ENCODE measurements at regions not wholly inside any gene's neighbourhood (a gene's known extent, or its start where the extent isn't known, plus 50 kb on each side); places are given as distances from the start of the nearest gene placed in this dataset.
"Not testable (repeated sequence)": the region's sequence is repeated elsewhere in the genome, so short reads cannot be mapped to it uniquely, and the experiment has no call there.

DNA sequence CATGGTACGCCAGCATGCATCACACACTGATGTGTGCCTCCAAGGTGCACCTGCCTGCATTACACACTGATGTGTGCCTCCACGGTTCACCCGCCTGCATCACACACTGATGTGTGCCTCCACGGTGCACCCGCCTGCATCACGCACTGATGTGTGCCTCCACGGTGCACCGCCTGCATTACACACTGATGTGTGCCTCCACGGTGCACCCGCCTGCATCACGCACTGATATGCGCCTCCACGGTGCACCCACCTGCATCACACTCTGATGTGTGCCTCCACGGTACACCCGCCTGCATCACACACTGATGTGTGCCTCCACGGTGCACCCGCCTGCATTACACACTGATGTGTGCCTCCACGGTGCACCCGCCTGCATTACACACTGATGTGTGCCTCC, 223.1 kb upstream of the SHH start:
- intact Hi-C loops (cut with DNase I); DNase-seq: not testable (repeated sequence)

DNA sequence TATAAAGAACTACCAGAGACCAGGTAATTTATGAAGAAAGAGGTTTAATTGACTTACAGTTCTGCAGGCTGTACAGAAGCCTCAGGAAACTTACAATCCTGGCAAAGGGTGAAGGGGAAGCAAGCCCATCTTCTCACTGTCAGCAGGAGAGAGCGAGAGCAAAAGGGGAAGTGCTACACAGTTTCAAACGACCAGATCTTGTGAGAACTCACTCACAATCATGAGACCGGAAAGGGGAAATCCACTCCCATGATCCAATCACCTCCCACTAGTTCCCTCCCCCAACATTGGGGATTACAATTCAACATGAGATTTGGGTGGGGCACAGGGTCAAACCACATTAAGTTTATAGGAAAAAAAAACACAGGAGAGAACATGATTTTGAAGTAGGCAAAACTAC, 222.1 kb upstream of the SHH start:
- intact Hi-C loops (cut with DNase I), result no loop called here
- DNase-seq, result no peak

DNA sequence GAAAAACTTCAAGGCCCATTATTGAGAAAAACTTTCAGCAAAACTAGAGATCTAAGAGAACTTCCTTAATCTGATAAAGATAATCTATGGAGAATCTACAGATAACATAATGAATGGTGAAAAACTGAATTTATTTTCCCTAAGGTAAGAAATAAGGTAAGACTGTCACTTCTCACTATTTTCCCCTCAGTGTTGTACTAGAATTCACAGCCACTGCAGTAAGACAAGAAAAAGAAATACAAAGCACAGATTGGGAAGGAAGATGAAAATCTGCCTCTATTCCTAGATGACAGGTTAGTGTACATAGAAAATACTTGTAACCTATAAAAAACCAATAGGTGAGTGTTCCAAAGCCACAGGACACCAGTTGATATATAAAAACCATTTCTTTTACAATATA, 220.7 kb upstream of the SHH start:
- DNase-seq, result no peak
- intact Hi-C loops (cut with DNase I), result no loop called here

DNA sequence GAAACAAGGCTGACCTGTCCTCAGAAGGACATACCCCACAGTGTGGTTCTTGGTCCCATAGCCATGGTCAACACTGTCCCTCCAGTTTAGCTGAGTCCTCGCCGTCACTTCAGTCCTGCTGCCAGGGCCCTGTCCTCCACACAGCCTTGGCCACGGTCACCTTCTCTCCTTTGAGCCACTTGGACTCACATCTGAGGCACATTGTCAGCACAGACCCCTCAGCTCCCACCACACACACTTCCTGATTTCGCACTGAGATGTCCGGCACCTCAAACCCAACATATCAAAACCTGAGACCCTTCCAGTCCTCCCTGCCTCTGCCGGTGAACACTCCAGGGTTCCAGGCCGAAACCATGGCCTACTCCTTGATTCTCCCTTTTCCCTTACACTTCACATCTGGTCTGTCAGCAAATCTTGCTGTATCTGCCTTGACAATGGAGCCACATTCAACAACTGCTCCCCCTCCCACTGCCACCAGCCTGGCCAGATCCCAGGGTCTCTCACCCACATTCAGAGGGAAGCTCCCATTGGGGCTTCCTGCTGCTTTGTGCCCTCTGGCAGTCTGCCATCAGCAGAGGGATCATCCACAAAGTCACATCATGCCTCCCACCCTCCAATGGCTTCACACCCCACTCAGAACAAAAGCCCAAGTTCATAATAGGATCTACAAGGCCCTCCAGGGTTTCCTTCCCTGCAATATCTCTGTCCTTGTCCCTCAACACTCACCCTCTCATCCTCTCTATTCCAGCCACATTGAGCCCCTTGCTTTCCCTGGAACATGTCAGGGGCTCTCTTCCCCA, 219.6 kb upstream of the SHH start:
- DNase-seq, result no peak
- intact Hi-C loops (cut with DNase I), result no loop called here

DNA sequence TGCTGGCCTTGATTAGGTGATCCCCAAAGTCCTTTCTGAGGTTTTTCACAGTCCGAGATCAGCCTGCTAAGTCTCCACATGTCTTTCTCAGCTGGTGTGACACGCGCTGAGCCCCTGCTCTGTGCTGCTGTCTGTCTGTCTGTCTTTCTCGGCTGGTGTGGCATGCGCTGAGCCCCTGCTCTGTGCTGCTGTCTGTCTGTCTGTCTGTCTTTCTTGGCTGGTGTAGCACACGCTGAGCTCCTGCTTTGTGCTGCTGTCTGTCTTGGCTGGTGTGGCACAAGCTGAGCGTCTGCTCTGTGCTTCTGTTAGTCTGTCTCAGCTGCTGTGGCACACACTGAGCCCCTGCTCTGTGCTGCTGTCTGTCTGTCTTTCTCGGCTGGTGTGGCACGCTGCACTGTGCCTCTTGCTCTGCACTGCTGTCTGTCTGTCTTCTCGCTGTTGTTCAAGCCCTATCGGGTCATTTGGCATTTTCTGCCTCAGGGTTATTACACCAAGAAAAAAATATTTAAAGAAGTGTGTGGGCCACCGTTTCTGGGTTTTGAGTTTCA, 217.3 kb upstream of the SHH start:
- intact Hi-C loops (cut with DNase I), result no loop called here
- no peak for DNase-seq

DNA sequence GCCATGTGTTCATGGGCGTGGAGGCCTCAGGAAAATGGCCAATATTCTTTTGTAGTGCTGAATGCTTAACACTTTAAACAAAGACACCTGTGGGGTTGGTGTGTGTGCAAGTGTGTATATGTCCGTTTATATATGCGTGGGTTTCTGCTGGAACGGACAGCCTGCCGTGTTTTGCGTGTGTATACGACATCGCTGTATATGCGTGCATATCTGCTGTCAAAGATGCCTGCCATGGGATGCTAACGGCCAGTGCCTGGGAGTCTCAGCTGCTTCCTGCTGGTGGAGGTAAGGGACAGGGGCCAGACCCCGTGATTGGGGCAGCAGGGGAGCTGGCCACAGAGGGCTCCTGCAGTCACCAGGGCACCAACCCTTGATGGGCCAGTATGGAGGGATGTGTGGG, 216.3 kb upstream of the SHH start:
- DNase-seq, result no peak
- intact Hi-C loops (cut with DNase I), result no loop called here

DNA sequence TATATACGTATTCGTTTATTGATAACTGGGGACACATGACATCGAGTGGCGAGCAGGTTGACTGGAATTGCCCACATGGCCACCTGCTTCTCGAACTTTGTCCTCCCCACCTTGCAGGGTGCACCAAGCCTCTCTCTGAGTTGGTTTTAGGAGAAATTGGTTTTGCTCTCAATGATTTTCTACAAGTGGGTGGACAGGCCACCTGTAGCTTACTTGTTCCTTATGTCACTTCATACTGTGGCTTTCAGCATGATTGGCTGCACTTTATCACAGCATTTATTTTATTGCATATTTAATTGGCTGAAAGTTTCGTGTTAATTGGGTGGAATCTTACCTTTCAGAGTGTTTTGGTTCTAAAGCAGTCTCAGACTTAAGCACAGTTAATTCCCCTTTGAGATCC, 215.6 kb upstream of the SHH start:
- intact Hi-C loops (cut with DNase I), result no loop called here
- DNase-seq, result no peak

DNA sequence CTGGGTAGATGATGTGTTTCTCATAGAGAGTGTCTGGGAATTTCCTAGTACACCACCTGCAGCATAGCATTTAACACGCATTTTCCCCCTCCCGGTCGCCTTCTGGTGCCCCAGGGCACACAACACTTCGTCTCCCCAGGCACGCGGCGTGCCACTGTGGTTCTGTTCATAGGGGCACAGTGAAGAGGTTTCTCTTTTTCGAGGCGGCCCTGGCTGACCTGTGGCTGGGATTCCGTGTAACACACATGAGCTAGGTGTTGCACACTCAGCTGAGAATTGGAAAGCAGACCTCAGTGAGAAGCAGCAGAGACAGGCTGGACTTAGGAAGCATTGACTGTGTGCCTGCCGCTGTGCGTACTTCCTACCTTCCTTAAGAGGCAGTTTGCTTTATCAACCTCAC, 214.3 kb upstream of the SHH start:
- peak in 1 of 10 donors; percentile 21 for DNase-seq
- intact Hi-C loops (cut with DNase I), result no loop called here

DNA sequence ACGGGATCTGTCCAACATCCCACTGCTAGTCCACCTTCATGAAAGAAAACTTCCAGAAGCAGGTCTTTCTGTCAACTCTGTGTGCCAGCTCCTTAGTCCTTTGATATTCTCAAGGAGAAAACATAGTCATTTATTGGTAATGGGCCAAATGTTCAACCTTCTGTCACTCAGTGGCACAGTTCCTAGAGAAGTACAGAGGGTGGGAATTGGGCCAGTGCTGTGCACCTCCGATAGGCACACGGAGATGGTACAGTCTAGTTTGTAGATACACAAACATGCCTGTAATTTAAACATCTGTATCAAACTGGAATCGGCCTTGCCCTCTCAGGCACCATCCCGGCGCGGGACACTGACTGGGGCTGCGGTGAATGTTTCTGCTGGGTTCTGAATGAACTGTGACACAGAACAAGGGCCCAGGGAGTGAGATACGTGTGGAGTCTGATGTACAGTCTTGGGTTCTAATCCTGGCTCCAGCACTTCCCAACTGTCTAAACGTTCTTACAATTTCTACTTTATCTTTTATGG, 213.9 kb upstream of the SHH start:
- peak in 1 of 10 donors; percentile 44 for DNase-seq
- intact Hi-C loops (cut with DNase I), result no loop called here

DNA sequence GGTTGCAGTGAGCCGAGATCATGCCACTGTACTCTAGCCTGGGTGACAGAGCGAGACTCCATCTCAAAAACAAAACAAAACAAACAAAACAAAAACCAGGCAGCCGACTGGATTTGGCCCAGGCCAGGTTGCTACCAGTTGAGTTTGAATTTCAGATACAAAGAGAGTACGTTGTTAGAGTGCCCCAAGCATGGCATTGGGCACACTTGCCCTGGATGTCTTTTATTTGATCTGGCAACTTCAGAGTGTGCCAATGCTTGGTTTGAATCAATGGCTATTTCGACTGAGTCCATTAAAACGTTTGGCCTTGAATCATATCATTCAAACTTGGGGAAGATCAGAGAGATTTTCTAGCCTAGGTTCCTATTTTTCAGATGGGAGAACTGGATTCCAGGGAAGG, 213.4 kb upstream of the SHH start:
- intact Hi-C loops (cut with DNase I), result no loop called here
- no peak for DNase-seq

DNA sequence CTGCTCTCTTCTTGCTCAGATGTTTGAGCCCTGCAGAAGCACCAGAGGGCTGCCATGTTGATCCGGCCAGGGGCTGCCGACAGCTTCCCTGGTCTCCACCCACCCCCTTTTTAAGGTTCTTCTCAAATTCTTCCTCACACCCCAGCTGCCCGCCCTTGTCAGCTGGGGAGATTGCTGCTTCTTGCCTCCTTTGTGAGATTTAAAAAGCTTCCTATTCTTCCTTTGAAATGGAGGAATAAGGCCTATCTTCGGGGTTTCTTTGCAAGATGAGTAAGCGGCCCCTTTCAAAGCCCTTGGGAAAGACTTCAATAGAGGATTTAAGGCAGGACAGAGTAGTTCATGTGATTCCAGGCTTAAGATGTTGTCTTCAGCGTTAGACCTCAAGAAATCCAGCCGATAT, 211.9 kb upstream of the SHH start:
- intact Hi-C loops (cut with DNase I), result no loop called here
- DNase-seq, result peak in 1 of 10 donors; percentile 29

DNA sequence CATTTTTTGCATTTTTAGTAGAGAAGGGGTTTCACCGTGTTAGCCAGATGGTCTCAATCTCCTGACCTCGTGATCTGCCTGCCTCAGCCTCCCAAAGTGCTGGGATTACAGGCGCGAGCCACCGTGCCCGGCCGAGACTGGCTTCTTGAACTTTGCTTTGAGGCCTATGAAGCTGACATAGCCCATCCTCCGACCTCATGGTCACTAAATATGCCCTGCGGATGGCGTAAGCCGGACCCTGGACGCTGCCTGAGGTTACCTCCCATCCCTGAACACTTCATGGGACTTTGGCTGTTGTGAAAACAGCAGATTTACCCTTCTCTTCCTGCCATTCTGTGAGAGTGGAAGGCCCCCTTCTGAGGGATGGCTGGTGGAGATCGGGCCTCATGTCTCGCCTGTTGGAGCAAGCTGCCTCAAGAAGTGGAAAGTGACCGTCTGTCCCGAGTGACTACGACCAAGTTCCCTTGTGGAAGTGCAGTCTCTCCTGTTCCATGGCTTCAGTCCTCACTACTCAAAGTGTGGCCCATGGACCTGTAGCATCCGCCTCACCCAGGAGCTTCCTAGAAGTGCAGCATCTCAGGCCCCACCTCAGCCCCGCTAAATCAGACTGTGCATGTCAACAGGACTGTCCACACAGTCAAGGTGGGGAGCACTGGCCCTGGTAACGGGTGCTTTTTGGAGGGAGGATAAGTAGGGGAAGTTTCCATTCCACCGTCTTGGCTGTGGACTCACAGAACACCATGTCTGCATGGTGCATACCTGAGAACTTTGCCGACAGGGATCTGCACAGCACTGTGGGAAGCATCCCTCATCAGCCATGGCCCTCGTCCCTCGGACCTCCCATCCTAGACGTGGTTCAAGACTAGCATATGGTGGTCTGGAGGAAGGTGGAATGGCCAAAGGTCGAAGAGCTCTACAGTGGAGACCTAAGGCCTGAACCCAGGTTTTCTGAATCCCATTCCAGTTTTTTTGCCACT, 210.5 kb upstream of the SHH start:
- DNase-seq, result peak in 3 of 10 donors; percentile 50 to 77 (median 66)
- intact Hi-C loops (cut with DNase I), result no loop called here

DNA sequence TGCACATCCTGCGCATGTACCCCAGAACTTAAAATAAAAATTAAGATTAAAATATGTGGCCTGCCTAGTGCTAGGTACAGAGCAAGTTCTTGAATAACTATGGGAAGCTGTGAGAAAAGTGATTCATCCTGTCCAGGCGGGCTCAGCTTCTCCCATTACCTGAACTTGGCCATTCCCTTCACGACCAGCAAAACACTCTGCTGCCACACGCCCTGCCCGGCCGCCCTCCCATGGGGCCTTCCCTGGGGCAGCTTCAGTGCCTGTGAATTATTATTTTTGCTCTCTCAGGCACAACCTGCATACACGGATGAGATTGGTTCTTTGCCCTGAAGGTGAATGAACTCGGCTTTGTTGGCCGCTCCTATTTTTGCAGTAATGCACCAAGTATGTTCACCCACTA, 209.2 kb upstream of the SHH start:
- intact Hi-C loops (cut with DNase I), result no loop called here
- DNase-seq, result peak in 3 of 10 donors; percentile 21 to 48 (median 32)

DNA sequence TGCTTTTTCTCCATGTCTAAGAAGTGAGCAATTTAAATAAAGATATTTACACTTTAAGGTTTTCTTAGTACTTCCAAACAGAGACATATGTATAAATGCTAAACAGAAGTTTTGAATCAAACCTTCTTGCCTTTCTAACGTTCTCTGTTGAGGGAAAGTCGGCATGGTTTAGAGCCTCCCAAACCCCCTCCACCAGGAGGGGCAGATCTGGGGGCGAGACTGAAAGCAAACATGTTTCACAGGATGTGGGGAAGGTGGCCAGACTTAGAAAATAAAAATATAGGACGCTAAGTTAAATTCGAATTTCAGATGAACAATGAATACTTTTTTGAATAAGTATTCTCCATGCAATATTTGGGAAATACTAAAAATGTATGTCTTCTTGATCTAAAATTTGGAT, 208.3 kb upstream of the SHH start:
- no peak for DNase-seq
- intact Hi-C loops (cut with DNase I), result no loop called here

DNA sequence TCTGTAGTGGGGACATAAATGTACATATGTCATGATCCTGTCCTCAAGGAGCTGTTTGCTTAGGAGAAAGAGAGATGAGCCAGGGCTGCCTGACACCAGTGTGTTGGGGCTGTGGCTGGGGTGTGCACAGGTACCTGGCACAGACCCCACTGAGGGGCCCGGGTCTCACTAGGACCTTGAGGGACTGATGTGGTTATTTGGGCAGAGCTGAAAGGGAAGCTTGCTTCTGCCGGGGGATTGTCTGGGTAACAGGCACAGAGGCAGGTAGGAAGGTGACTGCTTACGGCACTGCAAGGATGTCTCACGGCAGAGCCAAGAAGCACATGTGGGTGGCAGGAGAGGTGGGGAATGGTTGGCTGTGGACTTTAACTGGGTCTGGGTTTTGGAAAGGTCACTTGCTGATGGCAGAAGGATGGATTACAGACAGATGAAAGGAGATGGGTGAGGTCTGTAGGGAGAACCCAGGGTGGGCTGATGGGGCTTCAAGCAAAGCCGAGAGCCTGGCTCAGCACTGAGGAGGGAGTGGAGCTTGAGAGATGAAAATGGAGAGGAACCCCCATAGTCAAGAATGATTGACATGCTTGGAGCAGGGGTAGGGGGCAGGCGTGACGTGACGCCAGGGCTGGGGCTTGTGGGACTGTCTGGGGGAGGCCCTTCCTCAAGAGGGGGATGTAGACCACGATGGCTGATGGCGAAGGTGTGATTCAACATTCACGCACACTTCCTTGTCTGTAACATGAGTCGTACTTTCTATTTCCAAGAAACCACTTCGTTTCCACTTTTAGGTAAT, 207.7 kb upstream of the SHH start:
- intact Hi-C loops (cut with DNase I), result no loop called here
- DNase-seq, result peak in 3 of 10 donors; percentile 56 to 61 (median 58)

DNA sequence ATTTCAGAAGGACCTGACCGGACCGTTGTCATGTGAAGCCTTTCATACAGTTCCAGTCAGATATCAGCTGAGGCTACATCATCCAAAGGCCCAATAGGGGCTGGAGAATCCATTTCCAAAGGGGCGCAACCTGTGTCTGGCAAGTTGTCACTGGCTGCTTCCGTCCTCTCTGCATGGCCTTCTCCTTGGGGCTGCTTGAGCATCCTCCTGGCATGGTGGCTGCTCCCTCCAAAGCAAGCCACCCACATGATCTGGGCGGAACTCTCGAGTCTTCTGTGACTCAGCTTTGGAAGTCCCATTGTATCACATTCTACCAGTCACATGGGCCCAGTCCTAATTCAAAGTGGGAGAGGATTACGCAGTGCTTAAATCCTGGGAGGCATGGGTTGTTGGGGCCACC, 207.0 kb upstream of the SHH start:
- DNase-seq, result no peak
- intact Hi-C loops (cut with DNase I), result no loop called here

DNA sequence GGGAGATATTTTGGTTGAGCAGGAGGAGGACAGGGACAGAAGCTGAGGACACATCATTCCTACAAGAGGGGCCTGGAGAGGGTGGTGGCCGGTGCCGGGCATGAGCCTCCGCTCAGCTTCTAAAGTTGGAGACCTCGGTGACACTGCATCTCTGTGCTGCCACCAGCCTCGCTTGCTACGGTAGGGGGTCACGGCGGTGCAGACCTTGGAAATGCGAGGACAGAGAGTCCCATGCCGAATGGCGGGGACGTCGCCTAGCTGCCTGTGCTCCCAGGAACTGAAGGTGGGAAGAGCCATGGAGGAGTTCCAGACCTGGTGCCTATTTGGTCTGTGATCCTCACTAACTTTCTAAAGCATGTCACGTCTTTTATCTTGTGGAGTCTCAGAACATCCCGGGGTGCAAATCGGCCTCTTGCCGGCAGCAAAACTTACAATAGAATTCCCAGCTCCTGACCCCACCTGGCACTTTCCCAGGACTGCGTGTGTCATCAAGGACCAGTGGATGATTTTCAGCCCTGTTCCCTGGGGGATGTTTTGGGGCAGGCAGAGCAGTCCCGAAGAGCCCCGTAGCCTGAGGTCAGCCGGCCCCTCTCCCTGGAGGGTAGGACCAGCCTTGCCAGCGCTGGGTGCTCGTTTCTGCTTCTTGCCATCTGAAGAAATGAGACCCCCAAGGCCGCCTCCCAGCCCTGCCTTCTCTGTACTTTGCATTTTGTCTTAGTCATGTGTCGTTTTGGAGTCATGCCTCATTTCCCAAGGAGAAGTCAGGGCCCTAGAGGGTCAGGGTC, 205.8 kb upstream of the SHH start:
- DNase-seq, result peak in 4 of 10 donors; percentile 20 to 67 (median 48)
- intact Hi-C loops (cut with DNase I), result no loop called here

DNA sequence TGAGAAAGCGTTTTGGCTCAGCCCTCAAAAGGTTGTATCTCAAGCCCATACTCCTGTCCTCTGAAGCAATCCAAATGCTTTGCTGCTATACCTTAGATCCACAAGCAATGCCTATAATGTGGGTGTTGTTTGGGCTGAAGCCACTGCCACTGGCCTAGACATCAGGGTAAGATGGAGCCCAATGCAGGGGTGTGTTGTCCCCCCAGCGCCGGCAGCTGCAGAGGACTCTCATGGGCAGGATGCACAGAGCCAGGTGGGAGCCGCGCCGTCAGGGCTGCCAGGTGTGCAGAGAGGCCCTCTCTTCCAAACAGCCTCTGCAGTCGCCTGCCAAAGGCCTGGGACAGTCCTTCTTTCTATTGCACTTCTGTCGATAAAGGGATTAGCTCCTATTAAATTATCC, 205.2 kb upstream of the SHH start:
- intact Hi-C loops (cut with DNase I), result no loop called here
- DNase-seq, result peak in 2 of 10 donors; percentile 72 to 75

DNA sequence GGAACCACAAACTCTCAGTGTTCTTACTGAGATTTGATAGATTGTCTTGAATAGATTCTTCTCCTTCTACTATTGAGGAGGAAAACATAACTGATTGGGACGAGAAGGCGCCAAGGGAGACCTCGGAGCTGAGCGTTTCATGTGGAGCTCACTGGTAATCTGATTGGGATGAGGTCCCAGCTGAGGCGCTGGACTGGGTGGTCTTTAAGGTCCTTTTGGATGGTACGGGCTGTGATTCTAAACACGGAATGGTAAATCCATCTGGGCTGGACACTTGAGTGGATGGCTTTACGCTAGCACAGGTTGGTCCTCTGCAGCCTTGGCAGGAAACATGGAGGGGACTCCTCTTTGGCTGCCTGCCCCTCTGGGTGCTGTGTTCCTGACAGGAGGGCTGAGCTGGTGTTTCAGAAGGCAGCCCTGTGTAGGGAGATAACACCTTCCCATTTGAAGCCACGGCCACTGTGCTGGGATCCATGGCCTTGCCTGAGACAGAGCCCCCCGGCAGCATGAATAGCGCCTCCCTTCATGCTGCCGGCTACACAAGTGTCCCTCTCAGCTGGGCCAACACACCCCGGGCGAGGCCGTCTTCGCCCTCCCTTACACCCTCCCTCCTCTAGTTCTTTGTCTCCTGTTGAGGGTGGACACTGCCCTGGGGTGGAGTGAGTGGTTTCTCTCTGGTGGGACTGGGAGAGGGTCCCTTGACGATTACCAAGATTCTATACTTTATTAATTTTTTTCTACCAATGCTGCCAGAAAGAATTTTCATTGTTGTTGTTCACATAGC, 203.2 kb upstream of the SHH start:
- peak in 2 of 10 donors; percentile 20 to 25 for DNase-seq
- intact Hi-C loops (cut with DNase I), result no loop called here

Measured in posterior cingulate gyrus (tissue), 11 donors.